H9 (cell line): ENCODE measurements at regions not wholly inside any gene's neighbourhood (a gene's known extent, or its start where the extent isn't known, plus 50 kb on each side); places are given as distances from the start of the nearest gene placed in this dataset.

Source experiments
- DNase-seq: peaks from one replicate; pipeline ENCODE4 v3.0.0-alpha.2; 2017
- H2AFZ ChIP-seq: one replicate; pipeline ENCODE4 v1.6.1; 2013; ENCODE audit warnings: mild to moderate bottlenecking, low read length, control low read depth, moderate library complexity
- H2AK5ac ChIP-seq: 2 replicates; pipeline ENCODE4 v1.6.1; 2013; ENCODE audit warnings: low read length, control low read depth, mixed read lengths; ENCODE audit not compliant: insufficient read length
- H2BK120ac ChIP-seq: one replicate; pipeline ENCODE4 v1.6.1; 2013; ENCODE audit warnings: low read depth, mild to moderate bottlenecking, low read length, control low read depth, inconsistent platforms; ENCODE audit not compliant: poor library complexity, severe bottlenecking
- H2BK12ac ChIP-seq: 2 replicates; pipeline ENCODE4 v1.6.1; 2013; ENCODE audit warnings: low read length, control low read depth, mixed read lengths, low read depth; ENCODE audit not compliant: insufficient read length
- H2BK15ac ChIP-seq: 2 replicates; pipeline ENCODE4 v1.6.1; 2013; ENCODE audit warnings: low read depth, low read length, control low read depth
- H2BK20ac ChIP-seq: one replicate; pipeline ENCODE4 v1.6.1; 2013; ENCODE audit warnings: low read depth, mild to moderate bottlenecking, low read length, control low read depth, inconsistent platforms; ENCODE audit not compliant: poor library complexity, severe bottlenecking
- H2BK5ac ChIP-seq: 2 replicates; pipeline ENCODE4 v1.6.1; 2013; ENCODE audit warnings: low read length, control low read depth, mixed read lengths; ENCODE audit not compliant: insufficient read length
- H3K14ac ChIP-seq: 2 replicates; pipeline ENCODE4 v1.6.1; 2013; ENCODE audit warnings: low read length, control low read depth; ENCODE audit not compliant: insufficient read depth
- H3K18ac ChIP-seq: 2 replicates; pipeline ENCODE4 v1.6.1; 2013; ENCODE audit warnings: low read depth, mild to moderate bottlenecking, mixed read lengths, low read length, control low read depth; ENCODE audit not compliant: insufficient read length
- H3K23ac ChIP-seq: 2 replicates; pipeline ENCODE4 v1.6.1; 2013; ENCODE audit warnings: low read length, control low read depth, mixed read lengths, low read depth; ENCODE audit not compliant: insufficient read length
- H3K23me2 ChIP-seq: 2 replicates; pipeline ENCODE4 v1.6.1; 2013; ENCODE audit warnings: low read depth, mild to moderate bottlenecking, mixed read lengths, low read length, control low read depth; ENCODE audit not compliant: insufficient read length, poor library complexity, severe bottlenecking
- H3K27ac ChIP-seq: 2 replicates; pipeline ENCODE4 v1.5.1; 2013; ENCODE audit warnings: low read length, control low read depth, mixed read lengths, low read depth; ENCODE audit not compliant: insufficient read length
- H3K27me3 ChIP-seq: 2 replicates; pipeline ENCODE4 v1.6.1; 2013; ENCODE audit warnings: low read length, control low read depth, inconsistent platforms; ENCODE audit not compliant: insufficient read depth
- H3K4ac ChIP-seq: 2 replicates; pipeline ENCODE4 v1.6.1; 2013; ENCODE audit warnings: low read depth, mild to moderate bottlenecking, control low read depth, inconsistent platforms, low read length, moderate library complexity
- H3K4me1 ChIP-seq: 2 replicates; pipeline ENCODE4 v1.6.1; 2013; ENCODE audit warnings: low read length, control low read depth, inconsistent platforms; ENCODE audit not compliant: insufficient read depth
- H3K4me2 ChIP-seq: 2 replicates; pipeline ENCODE4 v1.6.1; 2013; ENCODE audit warnings: low read length, control low read depth, mixed read lengths; ENCODE audit not compliant: insufficient read length, insufficient read depth
- H3K56ac ChIP-seq: 2 replicates; pipeline ENCODE4 v1.6.1; 2013; ENCODE audit warnings: low read depth, mild to moderate bottlenecking, mixed read lengths, low read length, control low read depth; ENCODE audit not compliant: insufficient read length
- H3K79me1 ChIP-seq: 2 replicates; pipeline ENCODE4 v1.6.1; 2013; ENCODE audit warnings: low read depth, mild to moderate bottlenecking, moderate library complexity, low read length, control low read depth, inconsistent platforms; ENCODE audit not compliant: insufficient read depth, poor library complexity, severe bottlenecking
- H3K79me2 ChIP-seq: 2 replicates; pipeline ENCODE4 v1.6.1; 2013; ENCODE audit warnings: low read length, control low read depth, inconsistent platforms; ENCODE audit not compliant: insufficient read depth
- H3K9ac ChIP-seq: 2 replicates; pipeline ENCODE4 v1.6.1; 2013; ENCODE audit warnings: low read length, control low read depth, mixed read lengths; ENCODE audit not compliant: insufficient read length; ENCODE audit errors: extremely low read depth
- H3K9me3 ChIP-seq: one replicate; pipeline ENCODE4 v1.6.1; 2013; ENCODE audit warnings: low read depth, low read length, inconsistent platforms; ENCODE audit not compliant: control insufficient read depth
- H3T11ph ChIP-seq: one replicate; pipeline ENCODE4 v1.6.1; 2013; ENCODE audit warnings: mild to moderate bottlenecking, low read length, control low read depth, inconsistent platforms
- H4K20me1 ChIP-seq: one replicate; pipeline ENCODE4 v1.6.1; 2013; ENCODE audit not compliant: control insufficient read depth, insufficient read length, insufficient read depth
- H4K5ac ChIP-seq: 2 replicates; pipeline ENCODE4 v1.6.1; 2013; ENCODE audit warnings: low read depth, mild to moderate bottlenecking, mixed read lengths, low read length, control low read depth; ENCODE audit not compliant: insufficient read length
- H4K8ac ChIP-seq: replicated peaks from 2 replicates; pipeline ENCODE4 v1.6.1; 2013; ENCODE audit warnings: low read length, control low read depth, mixed read lengths, low read depth; ENCODE audit not compliant: insufficient read length
- H4K91ac ChIP-seq: 2 replicates; pipeline ENCODE4 v1.6.1; 2013; ENCODE audit warnings: low read depth, mild to moderate bottlenecking, moderate library complexity, mixed read lengths, low read length, control low read depth; ENCODE audit not compliant: insufficient read length
- H3K27ac Mint-ChIP-seq, 3 experiments: 2 replicates in 2 of 3; 3 replicates in 1 of 3; pipeline ENCODE4 v1.8.0; 2020 to 2021; ENCODE audit warnings: mixed read lengths in 3 of 3, mild to moderate bottlenecking in 1 of 3, moderate library complexity in 1 of 3
- H3K27me3 Mint-ChIP-seq: 2 replicates; pipeline ENCODE4 v1.8.0; 2021; ENCODE audit warnings: low read depth, mild to moderate bottlenecking, moderate library complexity, mixed read lengths
- H3K36me3 Mint-ChIP-seq, 3 experiments: 2 replicates in 2 of 3; 3 replicates in 1 of 3; pipeline ENCODE4 v1.8.0; 2020 to 2021; ENCODE audit warnings: low read depth in 3 of 3, mixed read lengths in 3 of 3; ENCODE audit not compliant: insufficient read depth in 1 of 3
- H3K4me1 Mint-ChIP-seq, 2 experiments: 2 replicates each; pipeline ENCODE4 v1.8.0; 2020; ENCODE audit warnings: mixed read lengths in 2 of 2
- H3K4me3 Mint-ChIP-seq, 2 experiments: 2 replicates in 1 of 2; 3 replicates in 1 of 2; pipeline ENCODE4 v1.8.0; 2020 to 2021; ENCODE audit warnings: mild to moderate bottlenecking in 2 of 2, mixed read lengths in 2 of 2, moderate library complexity in 1 of 2
- H3K9me3 Mint-ChIP-seq, 2 experiments: 2 replicates in 1 of 2; 3 replicates in 1 of 2; pipeline ENCODE4 v1.8.0; 2020; ENCODE audit warnings: mild to moderate bottlenecking in 2 of 2, mixed read lengths in 2 of 2, moderate library complexity in 1 of 2
- WGBS: extraction: QIAGEN DNeasy Blood & Tissue Kit; methylation state at CpG from one replicate; pipeline ENCODE4 v1.1.7; 2013; ENCODE audit warnings: missing lambda C conversion rate, low lambda C conversion rate, mixed read lengths; ENCODE audit not compliant: insufficient read length; ENCODE audit errors: extremely low coverage; 5-methylcytosine and 5-hydroxymethylcytosine counted together
- TF ChIP-seq, protein P1 (sequence below): fragments of 200-600 bp; sonication (generic); conservative IDR thresholded peaks from 3 replicates; pipeline ENCODE4 v1.8.0; 2021; ENCODE audit warnings: antibody characterized with exemption, mild to moderate bottlenecking

DNA sequence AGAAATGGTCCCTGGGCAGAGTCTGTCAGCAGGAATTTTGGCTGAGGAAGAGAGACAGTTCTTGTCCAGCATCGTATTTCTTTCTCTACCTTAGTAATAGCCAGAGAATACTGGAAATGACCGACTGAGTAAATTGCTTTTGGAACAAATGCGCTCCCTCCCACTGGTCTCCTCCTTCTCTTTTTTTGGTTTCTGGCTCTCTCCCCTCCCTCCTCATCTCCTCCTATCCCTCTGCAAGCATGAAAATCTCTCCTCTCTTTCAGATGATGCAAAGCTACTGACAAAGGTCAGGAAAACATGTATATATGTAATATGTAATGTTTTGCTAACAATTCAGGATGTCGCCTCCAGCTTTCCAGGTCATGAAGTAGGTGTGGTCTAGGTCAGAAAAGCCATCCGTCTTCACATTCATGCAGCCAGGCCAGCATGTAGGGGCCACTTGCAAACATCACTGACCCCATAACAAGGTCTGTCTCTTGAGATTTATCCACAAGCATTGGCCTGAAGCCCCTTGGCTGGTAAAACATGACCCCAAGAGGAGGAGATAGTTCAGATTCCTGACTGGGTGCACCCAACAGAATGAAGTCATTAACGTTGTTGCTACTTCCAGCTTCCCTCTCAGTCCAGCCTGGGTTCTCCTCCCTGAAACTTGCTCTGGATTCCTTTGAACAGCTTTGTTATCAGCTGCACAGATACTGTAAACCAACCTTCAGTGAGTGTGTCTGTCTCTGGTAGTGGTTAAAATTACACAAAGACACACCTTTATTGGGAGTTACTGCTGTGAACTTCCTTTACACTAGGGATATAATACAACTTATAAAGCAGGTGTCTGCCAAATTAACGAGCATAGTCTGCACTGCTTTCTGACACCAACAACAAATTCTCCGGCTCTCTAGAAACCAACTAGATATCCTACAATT lies 864.4 kb upstream of the KLHL29 start:
- Histone ChIP-seq H3K4me1 (peaks cover 7% of the 10 kb centered on the region; the same call in 1 of the 2 replicates), H2BK15ac (no peak overlapping the region), H3K27ac (no peak overlapping the region), H3K18ac (no peak overlapping the region), H3K23me2 (no peaks in the 10 kb centered on the region), H2AK5ac (no peak overlapping the region), H3K4ac (no peak overlapping the region), H2BK20ac (no peak overlapping the region), H4K8ac (no peak overlapping the region), H2BK5ac (no peak overlapping the region), H3K9ac (no peak overlapping the region), H4K91ac (no peak overlapping the region), H3K56ac (no peak overlapping the region), H3K79me1 (no peaks in the 10 kb centered on the region), H3K23ac (no peak overlapping the region), H3K79me2 (no peaks in the 10 kb centered on the region), H4K5ac (no peak overlapping the region), H3K27me3 (no peaks in the 10 kb centered on the region), H3T11ph (no peak overlapping the region), H3K14ac (no peak overlapping the region), H2BK12ac (no peak overlapping the region), H3K9me3 (no peaks in the 10 kb centered on the region), H4K20me1 (no peaks in the 10 kb centered on the region), H2AFZ (no peak overlapping the region), H3K4me2 (no peak overlapping the region), H2BK120ac (no peak overlapping the region)
- TF ChIP-seq, protein P1, sequence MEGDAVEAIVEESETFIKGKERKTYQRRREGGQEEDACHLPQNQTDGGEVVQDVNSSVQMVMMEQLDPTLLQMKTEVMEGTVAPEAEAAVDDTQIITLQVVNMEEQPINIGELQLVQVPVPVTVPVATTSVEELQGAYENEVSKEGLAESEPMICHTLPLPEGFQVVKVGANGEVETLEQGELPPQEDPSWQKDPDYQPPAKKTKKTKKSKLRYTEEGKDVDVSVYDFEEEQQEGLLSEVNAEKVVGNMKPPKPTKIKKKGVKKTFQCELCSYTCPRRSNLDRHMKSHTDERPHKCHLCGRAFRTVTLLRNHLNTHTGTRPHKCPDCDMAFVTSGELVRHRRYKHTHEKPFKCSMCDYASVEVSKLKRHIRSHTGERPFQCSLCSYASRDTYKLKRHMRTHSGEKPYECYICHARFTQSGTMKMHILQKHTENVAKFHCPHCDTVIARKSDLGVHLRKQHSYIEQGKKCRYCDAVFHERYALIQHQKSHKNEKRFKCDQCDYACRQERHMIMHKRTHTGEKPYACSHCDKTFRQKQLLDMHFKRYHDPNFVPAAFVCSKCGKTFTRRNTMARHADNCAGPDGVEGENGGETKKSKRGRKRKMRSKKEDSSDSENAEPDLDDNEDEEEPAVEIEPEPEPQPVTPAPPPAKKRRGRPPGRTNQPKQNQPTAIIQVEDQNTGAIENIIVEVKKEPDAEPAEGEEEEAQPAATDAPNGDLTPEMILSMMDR: no peak
- peaks cover 0 to 4% of the 10 kb centered on the region in 2 experiments; a peak in 1 of 5 replicates for H3K9me3 Mint-ChIP-seq
- H3K4me3 Mint-ChIP-seq: 0 out of 5 replicates have a peak overlapping the region, but pooled peaks of 1 of the 2 experiments have one; percentile 1
- WGBS: no CpG with 5 or more reads among the region's 8 CpGs
- peaks cover 17 to 21% of the 10 kb centered on the region in 2 experiments for H3K4me1 Mint-ChIP-seq
- no peaks in the 10 kb centered on the region for H3K36me3 Mint-ChIP-seq
- H3K27me3 Mint-ChIP-seq: peaks cover 6% of the 10 kb centered on the region; the same call in 1 of the 2 replicates
- H3K27ac Mint-ChIP-seq: no peak overlapping the region
- no peak for DNase-seq
